HepG2 (cell line): ENCODE measurements at regions not wholly inside any gene's neighbourhood (a gene's known extent, or its start where the extent isn't known, plus 50 kb on each side); places are given as distances from the start of the nearest gene placed in this dataset.

Experiments
- ATAC-seq: fragments of 200-7000 bp; cut with Tn5 transposase; 3 replicates; pipeline ENCODE4 v1.9.1; 2020; ENCODE audit warnings: mild to moderate bottlenecking, moderate library complexity
- BruUV-seq: library from RNA; stranded (reverse); fragments of 400-500 nt; replicated peaks from 2 replicates; lab custom pipeline; 2021; lab: Mats Ljungman, UMichigan
- CTCF ChIA-PET: fragments of 300-600 bp; formaldehyde crosslinking; extraction: SDS; loops from one replicate; lab custom pipeline; 2021; ENCODE audit warnings: low total read pairs, inconsistent platforms, low intra/inter-chr PET ratio; lab: Yijun Ruan, JAX
- POLR2A ChIA-PET: fragments of 350-600 bp; sonication (Branson Sonifier 250); formaldehyde crosslinking; loops from one replicate; lab custom pipeline; 2020; ENCODE audit warnings: antibody characterized with exemption, inconsistent platforms; lab: Yijun Ruan, JAX
- DNase-seq: peaks from one replicate; pipeline ENCODE4 v3.0.0-alpha.2; 2015; ENCODE audit warnings: low spot score
- FAIRE-seq: peaks from 3 replicates; lab custom pipeline; 2011; peaks lifted over from hg19 to GRCh38; lab: Jason Lieb, UNC
- H2AFZ ChIP-seq: one replicate; pipeline ENCODE4 v1.6.1; 2011; ENCODE audit warnings: low read length, inconsistent platforms
- H3K27ac ChIP-seq: fragments of 300-600 bp; 3 replicates; pipeline ENCODE4 v1.8.0; 2011; ENCODE audit warnings: mixed run types, mild to moderate bottlenecking, mixed read lengths, low read length, inconsistent platforms; ENCODE audit not compliant: insufficient read depth; ENCODE audit errors: extremely low read length
- H3K27me3 ChIP-seq, 2 experiments: fragments of 200-600 bp in 1 of 2; 2 replicates in 1 of 2; 3 replicates in 1 of 2; pipeline versions ENCODE4 v1.6.0 to v1.8.0; 2011; ENCODE audit warnings: low read length in 2 of 2, mild to moderate bottlenecking in 2 of 2, moderate library complexity in 2 of 2, inconsistent platforms in 1 of 2; ENCODE audit not compliant: insufficient read depth in 2 of 2, control insufficient read depth in 1 of 2
- H3K36me3 ChIP-seq, 2 experiments: fragments of 200-600 bp in 1 of 2; replicated peaks in 1 of 2; 2 replicates in 1 of 2; 3 replicates in 1 of 2; pipeline versions ENCODE4 v1.5.1 to v1.8.0; 2011; ENCODE audit warnings: low read length in 2 of 2, inconsistent platforms in 1 of 2; ENCODE audit not compliant: insufficient read depth in 2 of 2, control insufficient read depth in 1 of 2
- H3K4me1 ChIP-seq: 2 replicates; pipeline ENCODE4 v1.5.1; 2012; ENCODE audit warnings: low read length, inconsistent platforms; ENCODE audit not compliant: insufficient read depth
- H3K4me2 ChIP-seq: 2 replicates; pipeline ENCODE4 v1.6.0; 2011; ENCODE audit warnings: low read depth, low read length, inconsistent platforms
- H3K4me3 ChIP-seq, 3 experiments: fragments of 200-600 bp in 1 of 3; sonication (generic), shearing (Covaris generic) in 1 of 3; replicated peaks in 1 of 3; 2 replicates each; pipeline ENCODE4 v1.5.1; 2011 to 2016; ENCODE audit warnings: low read length in 3 of 3, inconsistent platforms in 2 of 3, low read depth in 2 of 3, mild to moderate bottlenecking in 2 of 3, control low read depth in 1 of 3, mixed read lengths in 1 of 3; ENCODE audit not compliant: insufficient read depth in 1 of 3
- H3K79me2 ChIP-seq: one replicate; pipeline ENCODE4 v1.6.1; 2011; ENCODE audit warnings: low read length, inconsistent platforms; ENCODE audit not compliant: insufficient read depth
- H3K9ac ChIP-seq: 2 replicates; pipeline ENCODE4 v1.6.0; 2011; ENCODE audit warnings: mild to moderate bottlenecking, low read depth, low read length, inconsistent platforms; ENCODE audit not compliant: insufficient read depth
- H3K9me3 ChIP-seq: 2 replicates; pipeline ENCODE4 v1.5.1; 2012; ENCODE audit warnings: mild to moderate bottlenecking, low read length
- H4K20me1 ChIP-seq: 2 replicates; pipeline ENCODE4 v1.6.0; 2011; ENCODE audit warnings: inconsistent platforms, mild to moderate bottlenecking, low read length, moderate library complexity; ENCODE audit not compliant: insufficient read depth
- CEBPG ChIP-seq: IDR thresholded peaks from 2 replicates; pipeline ENCODE4 v1.6.1; 2016
- HNF4A ChIP-seq: sonication (generic); formaldehyde crosslinking; IDR thresholded peaks from 2 replicates; pipeline ENCODE4 v1.4.0; 2020; ENCODE audit warnings: missing genetic modification reagents
- SRSF9 ChIP-seq: fragments of 200-400 bp; formaldehyde crosslinking; IDR thresholded peaks from 2 replicates; pipeline ENCODE4 v1.6.1; 2018; ENCODE audit warnings: borderline replicate concordance, mild to moderate bottlenecking, low read depth, low read length; ENCODE audit not compliant: insufficient read depth, poor library complexity, severe bottlenecking
- SRY ChIP-seq: sonication (generic); formaldehyde crosslinking; IDR thresholded peaks from 2 replicates; pipeline ENCODE4 v1.8.0; 2022; ENCODE audit warnings: mild to moderate bottlenecking, missing genetic modification reagents
- ZKSCAN5 ChIP-seq: sonication (generic); formaldehyde crosslinking; IDR thresholded peaks from 2 replicates; pipeline ENCODE4 v1.5.1; 2020; ENCODE audit warnings: mild to moderate bottlenecking, missing genetic modification reagents
- ZNF160 ChIP-seq: sonication (generic); formaldehyde crosslinking; IDR thresholded peaks from 2 replicates; pipeline ENCODE4 v1.8.0; 2022; ENCODE audit warnings: mild to moderate bottlenecking, inconsistent platforms, missing genetic modification reagents
- ZNF567 ChIP-seq: sonication (generic); formaldehyde crosslinking; IDR thresholded peaks from 2 replicates; pipeline ENCODE4 v1.8.1; 2023; ENCODE audit warnings: mild to moderate bottlenecking, missing genetic modification reagents, borderline replicate concordance
- ZNF607 ChIP-seq: sonication (generic); formaldehyde crosslinking; IDR thresholded peaks from 2 replicates; pipeline ENCODE4 v1.5.1; 2020; ENCODE audit warnings: missing genetic modification reagents, mild to moderate bottlenecking, borderline replicate concordance
- ZNF644 ChIP-seq: IDR thresholded peaks from 2 replicates; pipeline ENCODE4 v1.6.1; 2016; ENCODE audit warnings: low read depth
- WGBS: methylation state at CpG from one replicate; pipeline ENCODE4 v1.1.6; 2017; ENCODE audit warnings: low lambda C conversion rate; 5-methylcytosine and 5-hydroxymethylcytosine counted together
- in situ Hi-C: cut with HindIII; loops from 2 replicates; pipeline ENCODE4 v1.10.0; 2017; ENCODE audit warnings: low pct_unique_long_range_greater_than_20kb; ENCODE audit not compliant: extremely low pct_ligation_motif_present
- intact Hi-C: fragments of 100-400 bp; cut with micrococcal nuclease; formaldehyde crosslinking; loops from one replicate; pipeline ENCODE4 v1.10.0; 2022; ENCODE audit not compliant: unreplicated experiment
- TF ChIP-seq, protein P1 (sequence below): IDR thresholded peaks from 2 replicates; pipeline ENCODE4 v1.6.1; 2016; ENCODE audit warnings: mild to moderate bottlenecking, missing biosample characterization, missing genetic modification reagents

DNA sequence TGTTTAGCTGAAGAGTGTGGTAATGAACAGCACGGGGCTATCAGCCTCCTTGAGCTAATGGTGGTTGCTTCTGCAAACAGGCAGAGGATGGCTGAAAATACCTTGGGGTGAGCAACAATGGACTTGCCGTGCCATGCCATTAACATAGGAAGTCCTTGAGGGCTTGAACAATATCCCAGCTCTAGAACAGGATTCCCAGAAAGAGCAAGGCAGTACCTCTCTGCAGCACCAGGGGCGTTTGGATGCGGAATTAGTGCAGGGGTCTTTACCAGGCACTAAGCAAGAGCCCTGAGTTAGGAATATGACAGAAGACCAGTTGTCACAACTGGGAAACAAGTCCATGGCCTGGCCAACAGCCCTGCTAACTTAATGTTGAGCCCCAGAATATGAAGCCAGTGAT, 143.2 kb upstream of the COBL start:
- ChIA-PET POLR2A (no interaction called here), CTCF (no interaction called here)
- no peak overlapping the region for H3K4me3 ChIP-seq
- no peak for FAIRE-seq
- intact Hi-C loops = no loop called here
- no peaks in the 10 kb centered on the region for H3K79me2 ChIP-seq
- H3K36me3 ChIP-seq = no peaks in the 10 kb centered on the region
- no peak overlapping the region for H3K4me2 ChIP-seq
- in situ Hi-C loops = no loop called here
- no TSS peak for BruUV-seq
- DNase-seq = no peak
- no peak overlapping the region for H3K27ac ChIP-seq
- H4K20me1 ChIP-seq = no peaks in the 10 kb centered on the region
- H2AFZ ChIP-seq = no peak overlapping the region
- WGBS = 62% methylated on average over 3 of the region's 4 CpGs
- no peak for TF ChIP-seq ZKSCAN5 (CRISPR knock-in tag)
- no peak for TF ChIP-seq SRSF9
- TF ChIP-seq, all 625 proteins: peak for 0
- Histone ChIP-seq H3K9ac (no peak overlapping the region), H3K9me3 (no peaks in the 10 kb centered on the region), H3K4me1 (no peaks in the 10 kb centered on the region), H3K27me3 (no peaks in the 10 kb centered on the region)
- ATAC-seq = peak; percentile 76; the same call in 2 of the 3 replicates

DNA sequence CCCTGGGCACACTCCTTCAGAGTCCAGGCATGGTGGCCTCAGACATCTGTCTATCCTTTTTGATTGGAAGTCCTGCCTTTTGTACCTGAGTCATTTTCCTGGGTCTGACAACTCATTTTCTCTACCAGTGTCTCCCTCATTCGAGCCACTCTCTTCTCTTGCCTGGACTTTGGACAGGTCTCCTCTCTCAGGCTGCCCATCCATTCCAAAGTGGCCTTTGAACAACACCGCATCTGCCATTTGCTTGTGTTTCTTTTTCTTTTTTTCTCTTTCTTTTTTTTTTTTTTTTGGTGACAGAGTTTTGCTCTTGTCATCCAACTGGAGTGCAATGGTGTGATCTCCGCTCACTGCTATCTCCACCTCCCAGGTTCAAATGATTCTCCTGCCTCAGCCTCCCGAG, 142.1 kb upstream of the COBL start:
- intact Hi-C loops = no loop called here
- CTCF ChIA-PET = no interaction called here

More for the DNA sequence above, 142.1 kb upstream of the COBL start:
- no peaks in the 10 kb centered on the region for H3K4me1 ChIP-seq
- H3K36me3 ChIP-seq = no peaks in the 10 kb centered on the region
- no peaks in the 10 kb centered on the region for H3K27me3 ChIP-seq
- 37% methylated on average over 4 of the region's 4 CpGs for WGBS
- no peak overlapping the region for H2AFZ ChIP-seq
- no peaks in the 10 kb centered on the region for H4K20me1 ChIP-seq
- no peak overlapping the region for H3K27ac ChIP-seq
- in situ Hi-C loops = no loop called here
- FAIRE-seq = no peak
- no peak for DNase-seq
- H3K4me2 ChIP-seq = no peak overlapping the region
- no peaks in the 10 kb centered on the region for H3K9me3 ChIP-seq
- no peak overlapping the region for H3K4me3 ChIP-seq
- no peaks in the 10 kb centered on the region for H3K79me2 ChIP-seq
- BruUV-seq = no TSS peak
- peak; percentile 40; the same call in 2 of the 3 replicates for ATAC-seq
- no peak overlapping the region for H3K9ac ChIP-seq
- no peak for TF ChIP-seq ZNF607 (CRISPR knock-in tag)
- no peak for TF ChIP-seq SRY (CRISPR knock-in tag)
- TF ChIP-seq ZNF160 (CRISPR knock-in tag) = no peak
- TF ChIP-seq, protein P1, sequence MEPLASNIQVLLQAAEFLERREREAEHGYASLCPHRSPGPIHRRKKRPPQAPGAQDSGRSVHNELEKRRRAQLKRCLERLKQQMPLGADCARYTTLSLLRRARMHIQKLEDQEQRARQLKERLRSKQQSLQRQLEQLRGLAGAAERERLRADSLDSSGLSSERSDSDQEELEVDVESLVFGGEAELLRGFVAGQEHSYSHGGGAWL (CRISPR knock-in tag) = no peak
- no peak for TF ChIP-seq ZNF567 (CRISPR knock-in tag)
- TF ChIP-seq ZNF644 (CRISPR knock-in tag) = peak; percentile 58; the same call in 1 of the 2 replicates
- TF ChIP-seq HNF4A = peak; percentile 39
- TF ChIP-seq CEBPG (CRISPR knock-in tag) = no peak
- POLR2A ChIA-PET = no interaction called here
